Esophagus (tissue), 2 donors: ENCODE measurements at regions not wholly inside any gene's neighbourhood (a gene's known extent, or its start where the extent isn't known, plus 50 kb on each side); places are given as distances from the start of the nearest gene placed in this dataset.

ENCODE experiments used
- H3K27ac ChIP-seq, 2 donors: one replicate each; pipeline ENCODE4 v1.5.1; 2013; ENCODE audit warnings: low read depth in 2 of 2, mild to moderate bottlenecking in 2 of 2, inconsistent platforms in 1 of 2, low read length in 1 of 2, moderate library complexity in 1 of 2
- H3K27me3 ChIP-seq, 2 donors: one replicate each; pipeline ENCODE4 v1.6.1; 2013; ENCODE audit warnings: low read length in 2 of 2, control low read depth in 1 of 2, mild to moderate bottlenecking in 1 of 2; ENCODE audit not compliant: insufficient read depth in 2 of 2, control insufficient read depth in 1 of 2
- H3K36me3 ChIP-seq, 2 donors: one replicate each; pipeline ENCODE4 v1.6.1; 2013; ENCODE audit warnings: low read length in 1 of 2; ENCODE audit not compliant: control insufficient read depth in 2 of 2, insufficient read depth in 2 of 2
- H3K4me1 ChIP-seq, 2 donors: one replicate each; pipeline ENCODE4 v1.6.1; 2013; ENCODE audit warnings: low read length in 1 of 2; ENCODE audit not compliant: control insufficient read depth in 2 of 2, insufficient read depth in 2 of 2
- H3K4me3 ChIP-seq, 2 donors: one replicate each; pipeline ENCODE4 v1.5.1; 2013; ENCODE audit warnings: low read length in 2 of 2, mild to moderate bottlenecking in 2 of 2, low read depth in 1 of 2, moderate library complexity in 1 of 2
- H3K9me3 ChIP-seq, 2 donors: one replicate each; pipeline ENCODE4 v1.6.1; 2013; ENCODE audit warnings: mild to moderate bottlenecking in 2 of 2, low read depth in 1 of 2, low read length in 1 of 2, moderate library complexity in 1 of 2; ENCODE audit not compliant: control insufficient read depth in 2 of 2, insufficient read depth in 1 of 2
- WGBS, 2 donors: extraction: QIAGEN DNeasy Blood & Tissue Kit; methylation state at CpG; one replicate each; pipeline ENCODE4 v1.1.7; 2013; 5-methylcytosine and 5-hydroxymethylcytosine counted together
- donor health status: healthy with polysubstance abuse.
- donor health status: Bipolar disorder and iron deficiency.

DNA sequence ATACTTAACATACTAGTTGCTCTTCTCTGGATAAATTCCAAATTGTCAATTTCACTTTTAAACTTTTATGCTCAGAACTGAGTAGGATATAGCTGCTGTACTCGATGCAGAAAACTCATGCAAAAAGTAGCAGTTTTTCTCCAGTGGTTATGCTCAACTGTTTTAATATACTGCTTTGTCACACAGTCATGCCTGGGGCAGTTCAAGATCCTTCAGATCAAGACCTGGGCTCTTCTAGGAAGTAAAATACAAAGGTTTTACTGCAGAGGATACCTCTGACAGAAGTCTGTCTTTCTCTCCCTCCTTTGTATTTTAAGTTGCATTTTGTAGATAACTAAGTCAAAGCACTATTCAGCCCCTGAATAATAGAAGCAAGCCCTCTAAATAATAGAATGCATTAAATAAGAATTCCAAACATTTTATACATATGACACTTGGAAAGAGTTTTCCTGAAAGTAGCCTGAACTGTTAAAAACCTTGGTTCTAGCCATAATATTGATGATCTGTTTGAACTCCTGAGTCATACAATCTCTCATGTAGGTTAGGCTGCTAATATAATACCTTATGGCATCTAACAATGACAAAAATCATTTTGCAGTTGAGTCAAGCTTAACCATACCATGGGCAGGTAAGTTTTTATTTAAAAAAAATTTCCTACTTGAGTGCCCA, 183.3 kb upstream of the TRIB2 start:
- H3K27me3 ChIP-seq: no peaks in the 10 kb centered on the region
- no peaks in the 10 kb centered on the region for H3K36me3 ChIP-seq
- H3K27ac ChIP-seq: no peak overlapping the region
- WGBS, 2 donors: 35 to 42% methylated on average over 1 of the region's 1 CpG
- no peaks in the 10 kb centered on the region for H3K9me3 ChIP-seq
- H3K4me1 ChIP-seq: no peaks in the 10 kb centered on the region
- H3K4me3 ChIP-seq: no peak overlapping the region

DNA sequence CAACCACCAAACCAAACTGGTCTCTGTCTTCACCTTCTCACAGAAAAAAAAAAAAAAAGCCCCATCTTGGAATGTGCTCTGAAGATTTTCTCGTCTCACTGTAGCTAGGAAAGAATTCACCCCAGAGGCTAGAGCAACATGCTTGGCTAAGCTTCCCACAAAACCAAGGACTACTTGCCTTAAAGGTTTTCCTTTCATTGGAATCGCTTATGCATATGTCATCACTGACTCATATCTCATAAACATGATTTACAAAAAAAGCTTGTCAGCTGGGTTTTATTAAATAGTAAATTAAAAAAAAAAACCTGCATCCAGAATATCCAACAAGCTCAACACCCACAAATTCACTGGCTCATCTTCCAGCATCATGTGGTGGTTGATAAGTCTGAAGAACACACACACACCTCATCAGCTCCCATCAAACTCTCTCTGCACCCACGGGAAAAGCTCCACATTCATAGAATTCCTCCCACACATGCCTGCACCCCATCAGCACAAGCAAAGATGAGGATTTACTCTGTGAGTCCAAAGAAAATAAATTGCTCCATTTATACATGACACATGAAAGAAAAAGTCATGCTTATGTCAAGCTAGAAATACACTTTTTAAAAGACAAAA, 182.0 kb upstream of the TRIB2 start:
- H3K27me3 ChIP-seq: no peaks in the 10 kb centered on the region
- no peaks in the 10 kb centered on the region for H3K4me1 ChIP-seq
- H3K36me3 ChIP-seq: no peaks in the 10 kb centered on the region
- H3K9me3 ChIP-seq: no peaks in the 10 kb centered on the region
- WGBS, 2 donors: 31 to 43% methylated on average over 3 of the region's 3 CpGs
- no peak overlapping the region for H3K27ac ChIP-seq
- no peak overlapping the region for H3K4me3 ChIP-seq

DNA sequence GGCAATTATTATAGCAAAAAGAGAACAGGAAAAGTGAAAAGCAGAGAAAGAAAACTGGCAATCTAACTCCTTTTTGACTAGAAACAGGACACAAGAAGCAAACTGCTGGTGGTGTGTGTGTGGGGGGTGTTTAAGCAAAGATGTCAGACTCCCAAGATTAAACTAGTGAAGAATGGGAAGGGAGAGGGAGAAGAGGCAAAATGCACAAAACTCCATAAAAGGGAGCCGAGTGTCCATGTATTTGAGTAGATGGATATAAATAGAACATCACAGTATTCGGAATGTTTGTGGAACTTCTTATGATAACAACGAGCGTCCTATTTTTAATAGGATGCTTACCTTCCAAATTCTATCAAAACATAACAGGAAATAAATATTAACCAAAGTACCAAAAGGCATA, 179.8 kb upstream of the TRIB2 start:
- Histone ChIP-seq H3K4me3 (no peak overlapping the region), H3K36me3 (no peaks in the 10 kb centered on the region), H3K9me3 (no peaks in the 10 kb centered on the region), H3K4me1 (no peaks in the 10 kb centered on the region), H3K27ac (no peak overlapping the region), H3K27me3 (no peaks in the 10 kb centered on the region)
- WGBS, 2 donors: 77% methylated on average over 4 of the region's 4 CpGs

DNA sequence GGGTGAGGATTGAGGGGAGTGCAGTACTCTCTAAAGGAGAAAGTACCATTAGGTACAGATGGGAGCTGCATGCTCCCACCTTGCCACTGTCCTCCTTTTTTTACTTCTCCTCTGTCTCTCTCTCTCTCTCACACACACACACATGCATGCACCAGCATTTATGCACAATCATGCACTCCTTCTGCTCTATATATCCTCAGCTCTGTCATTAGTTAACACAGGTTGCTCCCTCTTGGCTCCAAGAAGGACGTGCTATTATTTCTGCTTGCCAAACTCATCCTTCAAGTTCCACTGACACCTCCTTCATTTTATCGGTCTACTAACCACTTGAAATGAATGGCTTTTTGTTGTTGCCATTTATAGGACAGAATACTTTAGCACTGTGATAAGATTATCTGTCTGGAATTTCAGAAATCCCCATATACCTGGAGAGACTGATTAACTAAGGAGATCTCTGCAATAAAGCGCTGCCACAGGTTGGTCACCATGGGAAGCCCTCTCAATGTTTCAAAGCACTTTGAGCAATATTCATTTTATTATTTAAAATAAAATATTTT, 178.5 kb upstream of the TRIB2 start:
- WGBS, 2 donors: 73 to 77% methylated on average over 3 of the region's 3 CpGs
- Histone ChIP-seq H3K9me3 (no peaks in the 10 kb centered on the region), H3K27ac (no peak overlapping the region), H3K36me3 (no peaks in the 10 kb centered on the region), H3K27me3 (no peaks in the 10 kb centered on the region), H3K4me3 (no peak overlapping the region), H3K4me1 (no peaks in the 10 kb centered on the region)

DNA sequence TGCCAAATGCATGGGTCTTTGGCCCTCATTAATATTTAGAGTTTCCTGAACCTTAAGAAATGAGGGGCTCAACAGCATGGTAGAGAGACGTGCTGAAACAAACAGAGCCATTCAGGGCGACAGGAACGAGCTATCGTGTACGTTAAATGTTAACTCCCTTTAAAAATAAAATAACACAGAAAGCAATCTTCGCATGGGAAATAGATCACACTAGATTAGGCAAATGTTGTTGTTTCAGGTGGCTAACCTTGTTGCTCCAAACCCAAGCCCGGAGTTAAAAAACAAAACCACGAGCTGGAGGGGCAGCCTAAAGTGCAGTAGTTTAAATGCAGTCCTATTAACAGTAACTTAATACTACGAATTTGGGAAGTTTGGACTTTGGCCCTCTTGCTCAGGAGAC, 177.4 kb upstream of the TRIB2 start:
- H3K4me3 ChIP-seq: no peak overlapping the region
- 93 to 94% methylated on average over 9 of the region's 9 CpGs for WGBS, 2 donors
- H3K27ac ChIP-seq: no peak overlapping the region

GRCh38 chr2:12539776-12540562, 176.8 kb upstream of the TRIB2 start:
- Histone ChIP-seq H3K36me3 (no peaks in the 10 kb centered on the region), H3K27ac (no peak overlapping the region), H3K27me3 (no peaks in the 10 kb centered on the region), H3K4me3 (no peak overlapping the region), H3K4me1 (no peaks in the 10 kb centered on the region), H3K9me3 (no peaks in the 10 kb centered on the region)
- 87 to 94% methylated on average over 10 of the region's 10 CpGs for WGBS, 2 donors

More for the DNA sequence above, 177.4 kb upstream of the TRIB2 start:
- no peaks in the 10 kb centered on the region for H3K9me3 ChIP-seq
- H3K36me3 ChIP-seq: no peaks in the 10 kb centered on the region
- H3K27me3 ChIP-seq: no peaks in the 10 kb centered on the region
- H3K4me1 ChIP-seq: no peaks in the 10 kb centered on the region

- H3K4me1 ChIP-seq: no peaks in the 10 kb centered on the region
Observed at GRCh38 chr2:12543076-12543977, 173.4 kb upstream of the TRIB2 start.

GRCh38 chr2:12543978-12544558, 172.7 kb upstream of the TRIB2 start:
- Histone ChIP-seq H3K9me3 (no peaks in the 10 kb centered on the region), H3K27ac (no peak overlapping the region), H3K27me3 (peaks cover 0 to 3% of the 10 kb centered on the region in 2 donors), H3K4me3 (no peak overlapping the region), H3K4me1 (no peaks in the 10 kb centered on the region), H3K36me3 (no peaks in the 10 kb centered on the region)
- 83 to 84% methylated on average over 7 of the region's 7 CpGs for WGBS, 2 donors

More at GRCh38 chr2:12543076-12543977, 173.4 kb upstream of the TRIB2 start:
- H3K36me3 ChIP-seq: no peaks in the 10 kb centered on the region
- H3K4me3 ChIP-seq: no peak overlapping the region
- H3K9me3 ChIP-seq: no peaks in the 10 kb centered on the region
- H3K27ac ChIP-seq: no peak overlapping the region
- peaks cover 0 to 3% of the 10 kb centered on the region in 2 donors for H3K27me3 ChIP-seq
- WGBS, 2 donors: 84 to 90% methylated on average over 11 of the region's 11 CpGs
